ENCODE measurements at regions not wholly inside any gene's neighbourhood (a gene's known extent, or its start where the extent isn't known, plus 50 kb on each side); places are given as distances from the start of the nearest gene placed in this dataset.
"Not testable (repeated sequence)": the region's sequence is repeated elsewhere in the genome, so short reads cannot be mapped to it uniquely, and the experiment has no call there.

DNA sequence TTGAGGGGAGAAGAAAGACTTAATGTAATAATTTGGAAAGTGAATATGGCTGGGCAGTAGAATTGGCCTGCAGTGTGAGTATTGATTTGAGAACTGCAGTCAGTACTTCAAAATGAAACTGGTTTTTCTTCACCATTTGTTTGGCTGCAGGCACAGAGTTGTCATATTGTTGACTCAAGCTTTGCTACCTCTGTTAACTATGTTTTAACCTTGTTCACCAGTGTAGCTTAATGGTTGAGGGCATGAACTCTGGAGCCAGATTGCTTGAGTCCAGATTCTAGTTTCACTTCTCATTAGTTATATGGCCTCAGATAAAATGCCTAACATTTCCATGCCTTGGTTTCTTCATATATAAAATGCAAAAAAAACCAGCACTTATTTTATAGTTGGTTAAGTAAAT, 64.1 kb downstream of the CFAP44 start:
- TF ChIP-seq, protein P1, sequence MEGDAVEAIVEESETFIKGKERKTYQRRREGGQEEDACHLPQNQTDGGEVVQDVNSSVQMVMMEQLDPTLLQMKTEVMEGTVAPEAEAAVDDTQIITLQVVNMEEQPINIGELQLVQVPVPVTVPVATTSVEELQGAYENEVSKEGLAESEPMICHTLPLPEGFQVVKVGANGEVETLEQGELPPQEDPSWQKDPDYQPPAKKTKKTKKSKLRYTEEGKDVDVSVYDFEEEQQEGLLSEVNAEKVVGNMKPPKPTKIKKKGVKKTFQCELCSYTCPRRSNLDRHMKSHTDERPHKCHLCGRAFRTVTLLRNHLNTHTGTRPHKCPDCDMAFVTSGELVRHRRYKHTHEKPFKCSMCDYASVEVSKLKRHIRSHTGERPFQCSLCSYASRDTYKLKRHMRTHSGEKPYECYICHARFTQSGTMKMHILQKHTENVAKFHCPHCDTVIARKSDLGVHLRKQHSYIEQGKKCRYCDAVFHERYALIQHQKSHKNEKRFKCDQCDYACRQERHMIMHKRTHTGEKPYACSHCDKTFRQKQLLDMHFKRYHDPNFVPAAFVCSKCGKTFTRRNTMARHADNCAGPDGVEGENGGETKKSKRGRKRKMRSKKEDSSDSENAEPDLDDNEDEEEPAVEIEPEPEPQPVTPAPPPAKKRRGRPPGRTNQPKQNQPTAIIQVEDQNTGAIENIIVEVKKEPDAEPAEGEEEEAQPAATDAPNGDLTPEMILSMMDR (IDR thresholded peaks at IDR 0.05), result no peak
- Mint-ChIP-seq H3K36me3 (ENCODE audit: low read depth) (peaks cover 13% of the 10 kb centered on the region), H3K27ac (ENCODE audit: unreplicated experiment) (no peak overlapping the region), H3K9me3 (ENCODE audit: low read depth) (peaks cover 7% of the 10 kb centered on the region), H3K4me1 (ENCODE audit: low read depth) (no peaks in the 10 kb centered on the region), H3K4me3 (ENCODE audit: unreplicated experiment) (no peak overlapping the region), H3K27me3 (ENCODE audit: low read depth) (no peaks in the 10 kb centered on the region)
- no peak for DNase-seq (ENCODE audit: low spot score)

DNA sequence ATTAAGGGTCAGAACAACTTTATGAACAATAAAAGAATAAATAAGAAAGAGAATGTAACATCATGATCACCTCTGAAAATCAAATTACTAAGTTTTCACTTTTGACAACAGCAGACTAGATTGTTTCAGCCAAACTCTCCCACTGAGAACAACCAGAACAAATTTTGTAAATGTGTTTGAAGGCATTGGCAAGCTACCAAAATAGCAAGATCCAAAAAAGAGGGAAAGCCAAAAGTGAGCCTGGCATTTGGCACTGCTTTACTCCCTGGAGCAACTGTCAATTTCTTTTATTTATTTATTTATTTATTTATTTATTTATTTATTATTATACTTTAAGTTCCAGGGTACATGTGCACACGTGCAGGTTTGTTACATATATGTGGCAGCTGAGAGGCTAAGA, 67.2 kb downstream of the CFAP44 start:
- Mint-ChIP-seq H3K36me3 (ENCODE audit: low read depth) (peaks cover 13% of the 10 kb centered on the region), H3K9me3 (ENCODE audit: low read depth) (peaks cover 12% of the 10 kb centered on the region), H3K4me3 (ENCODE audit: unreplicated experiment) (no peak overlapping the region), H3K4me1 (ENCODE audit: low read depth) (no peaks in the 10 kb centered on the region), H3K27me3 (ENCODE audit: low read depth) (no peaks in the 10 kb centered on the region), H3K27ac (ENCODE audit: unreplicated experiment) (no peak overlapping the region)
- no peak for DNase-seq (ENCODE audit: low spot score)
- TF ChIP-seq, protein P1 (IDR thresholded peaks at IDR 0.05), result no peak

DNA sequence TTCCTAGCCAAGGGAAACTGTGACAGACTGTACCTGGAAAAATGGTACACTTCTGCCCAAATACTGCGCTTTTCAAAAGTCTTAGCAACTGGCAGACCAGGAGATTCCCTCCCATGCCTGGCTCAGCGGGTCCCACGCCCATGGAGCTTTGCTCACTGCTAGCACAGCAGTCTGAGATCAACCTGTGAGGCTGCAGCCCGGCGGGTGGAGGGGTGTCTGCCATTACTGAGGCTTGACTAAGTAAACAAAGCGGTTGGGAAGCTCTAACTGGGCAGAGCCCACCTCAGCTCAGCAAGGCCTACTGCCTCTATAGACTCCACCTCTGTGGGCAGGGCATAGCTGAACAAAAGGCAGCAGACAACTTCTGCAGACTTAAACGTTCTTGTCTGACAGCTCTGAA, 74.5 kb downstream of the CFAP44 start:
- H3K4me1 Mint-ChIP-seq (ENCODE audit: low read depth); DNase-seq (ENCODE audit: low spot score): not testable (repeated sequence)

DNA sequence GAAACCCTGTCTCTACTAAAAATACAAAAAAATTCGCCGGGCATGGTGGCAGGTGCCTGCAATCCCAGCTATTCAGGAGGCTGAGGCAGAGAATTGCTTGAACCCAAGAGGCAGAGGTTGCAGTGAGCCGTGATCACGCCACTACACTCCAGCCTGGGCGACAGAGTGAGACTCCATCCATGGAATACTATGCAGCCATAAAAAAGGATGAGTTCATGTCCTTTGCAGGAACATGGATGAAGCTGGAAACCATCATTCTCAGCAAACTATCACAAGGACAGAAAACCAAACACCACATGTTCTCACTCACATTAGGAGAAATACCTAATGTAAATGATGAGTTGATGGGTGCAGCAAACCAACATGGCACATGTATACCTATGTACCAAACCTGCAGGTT, 86.0 kb downstream of the CFAP44 start:
- not testable (repeated sequence) for H3K36me3 Mint-ChIP-seq (ENCODE audit: low read depth); H3K27me3 Mint-ChIP-seq (ENCODE audit: low read depth); H3K4me1 Mint-ChIP-seq (ENCODE audit: low read depth); DNase-seq (ENCODE audit: low spot score); H3K4me3 Mint-ChIP-seq (ENCODE audit: unreplicated experiment); H3K27ac Mint-ChIP-seq (ENCODE audit: unreplicated experiment); H3K9me3 Mint-ChIP-seq (ENCODE audit: low read depth)

More for the DNA sequence above, 74.5 kb downstream of the CFAP44 start:
- not testable (repeated sequence) for H3K9me3 Mint-ChIP-seq (ENCODE audit: low read depth); H3K27me3 Mint-ChIP-seq (ENCODE audit: low read depth); H3K27ac Mint-ChIP-seq (ENCODE audit: unreplicated experiment); H3K4me3 Mint-ChIP-seq (ENCODE audit: unreplicated experiment)
- peaks cover 18% of the 10 kb centered on the region for H3K36me3 Mint-ChIP-seq (ENCODE audit: low read depth)

DNA sequence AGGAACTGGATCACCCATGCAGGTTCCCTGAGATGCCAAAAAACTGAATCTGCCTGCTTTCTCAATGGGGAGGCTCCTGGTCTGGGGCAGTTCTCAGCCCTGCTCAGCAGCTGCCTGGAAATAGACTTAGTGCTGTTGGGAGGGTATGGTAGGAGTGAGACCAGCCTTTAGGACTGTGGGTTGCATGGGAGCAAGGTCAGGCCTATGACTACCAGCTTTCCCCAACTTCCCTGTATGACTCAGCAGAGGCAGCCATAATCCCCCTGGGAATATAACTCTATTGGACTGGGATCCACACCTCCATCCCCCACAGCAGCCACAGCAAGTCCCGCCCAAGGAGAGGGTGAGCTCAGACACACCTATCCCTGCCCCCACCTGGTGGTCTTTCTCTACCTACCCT, 87.0 kb downstream of the CFAP44 start:
- H3K9me3 Mint-ChIP-seq (ENCODE audit: low read depth), result no peaks in the 10 kb centered on the region
- TF ChIP-seq, protein P1 (IDR thresholded peaks at IDR 0.05), result no peak
- no peak overlapping the region for H3K4me3 Mint-ChIP-seq (ENCODE audit: unreplicated experiment)
- H3K27ac Mint-ChIP-seq (ENCODE audit: unreplicated experiment), result no peak overlapping the region
- H3K36me3 Mint-ChIP-seq (ENCODE audit: low read depth), result no peaks in the 10 kb centered on the region
- DNase-seq (ENCODE audit: low spot score), result no peak
- no peaks in the 10 kb centered on the region for H3K4me1 Mint-ChIP-seq (ENCODE audit: low read depth)
- H3K27me3 Mint-ChIP-seq (ENCODE audit: low read depth), result no peaks in the 10 kb centered on the region

DNA sequence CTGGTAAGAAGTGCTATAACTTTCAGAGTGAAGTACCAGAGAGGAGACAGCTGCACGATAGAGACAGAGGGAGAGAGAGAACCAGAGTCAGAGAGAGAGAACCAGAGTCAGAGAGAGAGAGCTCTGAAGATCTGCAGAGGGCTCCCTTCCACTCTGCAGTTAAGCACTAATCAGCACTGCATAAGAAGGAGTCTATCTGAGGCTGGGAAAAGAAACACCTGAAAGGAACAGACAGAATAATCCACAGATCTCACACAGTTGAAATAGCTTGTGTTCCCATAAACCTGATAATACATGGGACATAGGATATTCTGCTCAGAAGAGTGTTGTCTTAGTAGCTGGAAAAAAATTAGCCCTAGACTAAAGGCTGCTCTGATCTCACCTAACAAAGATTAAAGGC, 87.6 kb downstream of the CFAP44 start:
- TF ChIP-seq, protein P1 (IDR thresholded peaks at IDR 0.05), result no peak
- Mint-ChIP-seq H3K4me3 (ENCODE audit: unreplicated experiment) (no peak overlapping the region), H3K36me3 (ENCODE audit: low read depth) (no peaks in the 10 kb centered on the region), H3K27me3 (ENCODE audit: low read depth) (no peaks in the 10 kb centered on the region), H3K9me3 (ENCODE audit: low read depth) (no peaks in the 10 kb centered on the region), H3K4me1 (ENCODE audit: low read depth) (no peaks in the 10 kb centered on the region), H3K27ac (ENCODE audit: unreplicated experiment) (no peak overlapping the region)
- no peak for DNase-seq (ENCODE audit: low spot score)
